ENCODE measurements at regions not wholly inside any gene's neighbourhood (a gene's known extent, or its start where the extent isn't known, plus 50 kb on each side); places are given as distances from the start of the nearest gene placed in this dataset.
"Not testable (repeated sequence)": the region's sequence is repeated elsewhere in the genome, so short reads cannot be mapped to it uniquely, and the experiment has no call there.

DNA sequence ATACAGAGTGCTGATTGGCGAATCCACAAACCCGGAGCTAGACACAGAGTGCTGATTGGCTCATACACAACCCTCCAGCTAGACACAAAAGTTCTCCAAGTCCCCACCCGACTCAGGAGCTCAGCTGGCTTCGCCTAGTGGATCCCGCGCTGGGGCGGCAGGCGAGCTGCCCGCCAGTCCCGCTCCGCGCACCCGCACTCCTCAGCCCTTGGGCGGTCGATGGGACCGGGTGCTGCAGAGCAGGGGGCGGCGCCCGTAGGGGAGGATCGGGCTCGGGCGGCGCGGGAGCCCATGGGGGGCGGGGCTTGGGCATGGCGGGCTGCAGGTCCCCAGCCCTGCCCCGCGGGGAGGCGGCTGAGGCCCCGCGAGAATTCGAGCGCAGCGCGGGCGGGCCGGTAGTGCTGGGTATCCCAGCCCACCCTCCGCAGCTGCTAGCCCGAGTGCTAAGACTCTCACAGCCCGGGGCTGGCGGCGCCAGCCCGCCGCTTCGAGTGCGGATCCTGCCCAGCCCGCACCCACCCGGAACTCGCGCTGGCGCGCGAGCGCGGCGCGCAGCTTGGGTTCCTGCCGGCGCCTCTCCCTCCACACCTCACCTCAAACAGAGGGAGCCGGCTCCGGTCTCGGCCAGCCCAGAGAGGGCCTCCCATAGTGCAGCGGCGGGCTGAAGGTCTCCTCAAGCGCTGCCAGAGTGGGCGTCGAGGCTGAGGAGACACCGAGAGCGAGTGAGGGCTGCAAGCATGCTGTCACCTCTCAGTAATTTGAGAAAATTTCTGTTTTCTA is 75.5 kb upstream of the ATP5MC3 start:
- Histone ChIP-seq H3K27me3 (ENCODE audit: control insufficient read depth in 2 of 2, insufficient read depth in 2 of 2, low read length in 2 of 2) (peaks cover 2 to 3% of the 10 kb centered on the region in 2 experiments), H4K20me1 (replicated peaks; ENCODE audit: control insufficient read depth, extremely low read depth, insufficient read depth, low read length) (no peaks in the 10 kb centered on the region), H3K9ac (replicated peaks; ENCODE audit: extremely low read depth, insufficient read depth, low read length) (no peak overlapping the region), H3K9me3 (replicated peaks; ENCODE audit: control insufficient read depth, insufficient read depth, low read length) (no peaks in the 10 kb centered on the region), H3K27ac (ENCODE audit: insufficient read depth, low read depth, low read length) (no peak overlapping the region), H3K79me2 (ENCODE audit: control insufficient read depth, insufficient read depth, low read length) (no peaks in the 10 kb centered on the region), H2AFZ (ENCODE audit: low read depth, low read length) (no peak overlapping the region), H3K4me3 (replicated peaks in 1 of 3; ENCODE audit: insufficient read depth in 1 of 3, low read depth in 1 of 3, low read length in 3 of 3) (no peak overlapping the region), H3K9me1 (replicated peaks; ENCODE audit: control insufficient read depth, extremely low read depth, insufficient read depth, low read length) (no peaks in the 10 kb centered on the region), H3K36me3 (ENCODE audit: control insufficient read depth in 2 of 2, extremely low read depth in 1 of 2, insufficient read depth in 2 of 2, low read length in 2 of 2) (no peaks in the 10 kb centered on the region), H3K4me1 (ENCODE audit: control insufficient read depth, extremely low read depth, insufficient read depth, low read length) (no peaks in the 10 kb centered on the region), H3K4me2 (ENCODE audit: insufficient read depth, low read length) (no peak overlapping the region)
- POLR2A ChIA-PET = no interaction called here
- CTCF ChIA-PET = no interaction called here
- no peak for DNase-seq (ENCODE audit: low read depth, low spot score)
- no TSS peak for BruUV-seq (replicated peaks)
- no peak for TF ChIP-seq MAX (IDR thresholded peaks at IDR 0.05; ENCODE audit: insufficient read depth, insufficient read length)
- no peak for TF ChIP-seq FOS (IDR thresholded peaks at IDR 0.05; ENCODE audit: borderline replicate concordance, insufficient read depth, low read length)
- no peak for FAIRE-seq
- dilution Hi-C loops (cut with MboI; ENCODE audit: extremely low pct_ligation_motif_present, low sequenced_read_pairs) (no loop called here), intact Hi-C loops (cut with micrococcal nuclease) (no loop called here)

- H4K20me1 ChIP-seq (replicated peaks; ENCODE audit: control insufficient read depth, extremely low read depth, insufficient read depth, low read length); H3K9ac ChIP-seq (replicated peaks; ENCODE audit: extremely low read depth, insufficient read depth, low read length); H3K9me3 ChIP-seq (replicated peaks; ENCODE audit: control insufficient read depth, insufficient read depth, low read length); H2AFZ ChIP-seq (ENCODE audit: low read depth, low read length); H3K27me3 ChIP-seq (ENCODE audit: control insufficient read depth in 2 of 2, insufficient read depth in 2 of 2, low read length in 2 of 2); H3K9me1 ChIP-seq (replicated peaks; ENCODE audit: control insufficient read depth, extremely low read depth, insufficient read depth, low read length); BruUV-seq (replicated peaks); CTCF ChIA-PET; dilution Hi-C loops (cut with MboI; ENCODE audit: extremely low pct_ligation_motif_present, low sequenced_read_pairs); DNase-seq (ENCODE audit: low read depth, low spot score); FAIRE-seq; H3K4me2 ChIP-seq (ENCODE audit: insufficient read depth, low read length); H3K27ac ChIP-seq (ENCODE audit: insufficient read depth, low read depth, low read length); H3K36me3 ChIP-seq (ENCODE audit: control insufficient read depth in 2 of 2, extremely low read depth in 1 of 2, insufficient read depth in 2 of 2, low read length in 2 of 2); intact Hi-C loops (cut with micrococcal nuclease); POLR2A ChIA-PET; H3K79me2 ChIP-seq (ENCODE audit: control insufficient read depth, insufficient read depth, low read length); H3K4me3 ChIP-seq (replicated peaks in 1 of 3; ENCODE audit: insufficient read depth in 1 of 3, low read depth in 1 of 3, low read length in 3 of 3); H3K4me1 ChIP-seq (ENCODE audit: control insufficient read depth, extremely low read depth, insufficient read depth, low read length): not testable (repeated sequence)
These were observed 74.9 kb upstream of the ATP5MC3 start for GRCh38 chr2:175256391-175256790.

Data from endothelial cell of umbilical vein (primary cell).